ENCODE measurements at regions not wholly inside any gene's neighbourhood (a gene's known extent, or its start where the extent isn't known, plus 50 kb on each side); places are given as distances from the start of the nearest gene placed in this dataset.

DNA sequence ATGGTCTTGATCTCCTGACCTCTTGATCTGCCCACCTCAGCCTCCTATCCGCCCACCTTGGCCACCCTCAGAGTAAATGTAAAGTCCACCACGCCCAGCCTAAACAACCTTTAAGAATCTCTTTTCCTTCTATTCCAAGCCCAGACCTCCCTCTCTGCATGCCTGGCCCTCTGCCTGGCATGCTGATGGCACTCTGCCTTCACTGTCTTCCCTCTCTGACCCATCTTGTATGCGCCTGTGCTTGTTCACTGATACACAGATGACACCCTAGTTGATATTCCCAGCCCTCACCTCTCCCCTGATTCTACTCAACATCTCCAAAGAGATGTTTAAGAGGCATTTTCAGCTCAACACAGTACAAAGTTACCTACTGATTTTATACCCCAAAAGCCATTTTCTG, 466.8 kb upstream of the MEX3C start:
- H3K4me3 Mint-ChIP-seq (ENCODE audit: low read depth, unreplicated experiment), result no peak overlapping the region
- CTCF ChIA-PET, result interaction anchor here (0.7 kb wide), 1 partner anchor 101 kb away, joined by 5 read pairs; no protein-coding TSS in a partner anchor
- TF ChIP-seq, protein P1, sequence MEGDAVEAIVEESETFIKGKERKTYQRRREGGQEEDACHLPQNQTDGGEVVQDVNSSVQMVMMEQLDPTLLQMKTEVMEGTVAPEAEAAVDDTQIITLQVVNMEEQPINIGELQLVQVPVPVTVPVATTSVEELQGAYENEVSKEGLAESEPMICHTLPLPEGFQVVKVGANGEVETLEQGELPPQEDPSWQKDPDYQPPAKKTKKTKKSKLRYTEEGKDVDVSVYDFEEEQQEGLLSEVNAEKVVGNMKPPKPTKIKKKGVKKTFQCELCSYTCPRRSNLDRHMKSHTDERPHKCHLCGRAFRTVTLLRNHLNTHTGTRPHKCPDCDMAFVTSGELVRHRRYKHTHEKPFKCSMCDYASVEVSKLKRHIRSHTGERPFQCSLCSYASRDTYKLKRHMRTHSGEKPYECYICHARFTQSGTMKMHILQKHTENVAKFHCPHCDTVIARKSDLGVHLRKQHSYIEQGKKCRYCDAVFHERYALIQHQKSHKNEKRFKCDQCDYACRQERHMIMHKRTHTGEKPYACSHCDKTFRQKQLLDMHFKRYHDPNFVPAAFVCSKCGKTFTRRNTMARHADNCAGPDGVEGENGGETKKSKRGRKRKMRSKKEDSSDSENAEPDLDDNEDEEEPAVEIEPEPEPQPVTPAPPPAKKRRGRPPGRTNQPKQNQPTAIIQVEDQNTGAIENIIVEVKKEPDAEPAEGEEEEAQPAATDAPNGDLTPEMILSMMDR (IDR thresholded peaks at IDR 0.05; ENCODE audit: unreplicated experiment), result no peak
- H3K27me3 Mint-ChIP-seq (ENCODE audit: unreplicated experiment), result peaks cover 55% of the 10 kb centered on the region
- H3K27ac Mint-ChIP-seq (ENCODE audit: unreplicated experiment), result no peak overlapping the region
- no peak for DNase-seq
- no peaks in the 10 kb centered on the region for H3K36me3 Mint-ChIP-seq (ENCODE audit: insufficient read depth, unreplicated experiment)
- BruUV-seq (replicated peaks), result no TSS peak
- H3K9me3 Mint-ChIP-seq (ENCODE audit: low read depth, unreplicated experiment), result no peaks in the 10 kb centered on the region
- intact Hi-C loops (cut with micrococcal nuclease; ENCODE audit: unreplicated experiment), result no loop called here
- no peaks in the 10 kb centered on the region for H3K4me1 Mint-ChIP-seq (ENCODE audit: low read depth, unreplicated experiment)

DNA sequence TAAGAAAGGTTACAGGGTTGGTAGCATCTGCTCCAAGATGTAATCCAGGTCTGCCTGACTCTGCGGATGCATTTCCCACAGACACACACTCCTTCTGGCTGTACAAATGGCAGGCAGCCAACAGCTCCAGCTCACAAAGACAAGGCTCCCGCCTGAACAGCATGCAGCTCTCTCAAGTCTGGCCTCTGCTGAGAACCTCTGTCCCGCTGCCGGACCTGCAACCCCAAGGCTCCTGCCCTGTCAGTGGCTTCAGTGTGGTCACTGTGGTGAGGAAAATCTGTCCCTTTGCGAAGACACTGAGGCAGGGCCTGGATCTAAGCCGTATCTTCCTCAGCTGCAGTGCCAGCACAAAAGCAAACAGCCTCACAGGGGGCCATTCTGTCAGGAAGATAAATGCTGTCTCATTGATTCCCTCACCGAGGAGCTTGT, 469.3 kb upstream of the MEX3C start:
- no peak overlapping the region for H3K27ac Mint-ChIP-seq (ENCODE audit: unreplicated experiment)
- CTCF ChIA-PET, result no interaction called here
- TF ChIP-seq, protein P1 (IDR thresholded peaks at IDR 0.05; ENCODE audit: unreplicated experiment), result no peak
- H3K4me3 Mint-ChIP-seq (ENCODE audit: low read depth, unreplicated experiment), result no peak overlapping the region
- BruUV-seq (replicated peaks), result no TSS peak
- no peaks in the 10 kb centered on the region for H3K36me3 Mint-ChIP-seq (ENCODE audit: insufficient read depth, unreplicated experiment)
- no peak for DNase-seq
- H3K4me1 Mint-ChIP-seq (ENCODE audit: low read depth, unreplicated experiment), result no peaks in the 10 kb centered on the region
- intact Hi-C loops (cut with micrococcal nuclease; ENCODE audit: unreplicated experiment), result loop anchor here (5.0 kb wide), 2 partner anchors 559 to 1716 kb away; no protein-coding TSS in a partner anchor
- no peaks in the 10 kb centered on the region for H3K9me3 Mint-ChIP-seq (ENCODE audit: low read depth, unreplicated experiment)
- peaks cover 37% of the 10 kb centered on the region for H3K27me3 Mint-ChIP-seq (ENCODE audit: unreplicated experiment)

DNA sequence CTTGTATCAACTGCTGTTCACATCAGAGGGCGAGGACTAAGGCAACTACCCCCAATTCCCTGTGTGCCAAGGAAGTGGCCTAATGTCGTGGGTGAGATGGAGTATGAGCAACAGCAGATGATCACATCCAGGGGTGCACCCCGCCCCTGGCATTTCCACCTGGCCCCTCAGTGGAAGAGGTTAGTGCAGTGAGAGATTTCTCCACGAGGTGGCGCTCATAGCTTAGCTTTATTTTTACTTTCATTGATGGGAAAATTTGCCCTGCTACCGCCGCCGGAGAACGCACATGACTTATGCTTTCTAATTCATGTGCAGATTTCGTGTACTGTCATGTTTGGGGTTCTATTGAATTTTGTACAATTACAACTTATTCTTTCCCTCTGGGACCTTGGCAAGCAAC, 470.6 kb upstream of the MEX3C start:
- Mint-ChIP-seq H3K27ac (ENCODE audit: unreplicated experiment) (no peak overlapping the region), H3K9me3 (ENCODE audit: low read depth, unreplicated experiment) (no peaks in the 10 kb centered on the region), H3K27me3 (ENCODE audit: unreplicated experiment) (peaks cover 24% of the 10 kb centered on the region), H3K4me3 (ENCODE audit: low read depth, unreplicated experiment) (no peak overlapping the region), H3K4me1 (ENCODE audit: low read depth, unreplicated experiment) (no peaks in the 10 kb centered on the region), H3K36me3 (ENCODE audit: insufficient read depth, unreplicated experiment) (no peaks in the 10 kb centered on the region)
- peak; percentile 68 for DNase-seq
- CTCF ChIA-PET, result interaction anchor here (0.6 to 2.3 kb wide), 5 partner anchors 503 to 1020 kb away, joined by 3 to 16 read pairs (median 4); no protein-coding TSS in a partner anchor
- no TSS peak for BruUV-seq (replicated peaks)
- TF ChIP-seq, protein P1 (IDR thresholded peaks at IDR 0.05; ENCODE audit: unreplicated experiment), result peak; percentile 87
- intact Hi-C loops (cut with micrococcal nuclease; ENCODE audit: unreplicated experiment), result loop anchor here (1.0 to 5.0 kb wide), 4 partner anchors 561 to 1714 kb away; no protein-coding TSS in a partner anchor

DNA sequence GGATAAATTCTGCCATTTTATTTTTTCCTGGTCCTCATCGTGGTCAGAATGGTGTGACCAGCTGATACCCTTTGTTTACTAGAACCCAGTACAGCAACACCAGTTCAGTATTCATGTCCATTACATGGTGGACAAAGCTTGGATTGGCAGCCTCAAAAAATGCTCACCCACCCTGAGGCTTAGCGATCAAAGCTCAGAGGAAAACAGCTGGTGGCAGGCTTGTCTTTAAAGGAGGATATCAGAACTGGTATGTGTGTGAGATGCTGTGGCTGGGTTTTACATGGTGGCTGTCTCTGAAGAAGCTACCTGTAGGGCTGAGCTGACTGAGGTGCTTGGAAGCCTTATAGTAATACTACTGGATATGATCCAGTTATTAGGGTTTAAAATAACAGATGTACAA, 471.1 kb upstream of the MEX3C start:
- H3K36me3 Mint-ChIP-seq (ENCODE audit: insufficient read depth, unreplicated experiment), result no peaks in the 10 kb centered on the region
- H3K27ac Mint-ChIP-seq (ENCODE audit: unreplicated experiment), result no peak overlapping the region
- CTCF ChIA-PET, result interaction anchor here (0.6 to 2.3 kb wide), 3 partner anchors 620 to 1020 kb away, joined by 4 to 16 read pairs (median 7); no protein-coding TSS in a partner anchor
- peaks cover 24% of the 10 kb centered on the region for H3K27me3 Mint-ChIP-seq (ENCODE audit: unreplicated experiment)
- no peaks in the 10 kb centered on the region for H3K4me1 Mint-ChIP-seq (ENCODE audit: low read depth, unreplicated experiment)
- TF ChIP-seq, protein P1 (IDR thresholded peaks at IDR 0.05; ENCODE audit: unreplicated experiment), result no peak
- no peaks in the 10 kb centered on the region for H3K9me3 Mint-ChIP-seq (ENCODE audit: low read depth, unreplicated experiment)
- intact Hi-C loops (cut with micrococcal nuclease; ENCODE audit: unreplicated experiment), result loop anchor here (1.0 to 5.0 kb wide), 4 partner anchors 561 to 1714 kb away; no protein-coding TSS in a partner anchor
- no TSS peak for BruUV-seq (replicated peaks)
- no peak overlapping the region for H3K4me3 Mint-ChIP-seq (ENCODE audit: low read depth, unreplicated experiment)
- no peak for DNase-seq

All from Calu3 (cell line).